HS-27A (cell line): ENCODE measurements at regions not wholly inside any gene's neighbourhood (a gene's known extent, or its start where the extent isn't known, plus 50 kb on each side); places are given as distances from the start of the nearest gene placed in this dataset.
"Not testable (repeated sequence)": the region's sequence is repeated elsewhere in the genome, so short reads cannot be mapped to it uniquely, and the experiment has no call there.

Experiments
- DNase-seq: peaks from one replicate; pipeline ENCODE4 v3.0.0-alpha.2; 2012; ENCODE audit warnings: low read depth, missing footprints

GRCh38 chr11:81192516-81192915, 1541.1 kb downstream of the FAM181B start:
- no peak for DNase-seq

GRCh38 chr11:81190546-81190945, 1543.1 kb downstream of the FAM181B start:
- no peak for DNase-seq

- DNase-seq = not testable (repeated sequence)
These were observed 1546.6 kb downstream of the FAM181B start for GRCh38 chr11:81187033-81187432.

GRCh38 chr11:81174646-81175330, 1558.9 kb downstream of the FAM181B start:
- no peak for DNase-seq

- DNase-seq = no peak
These were observed 1568.5 kb downstream of the FAM181B start for GRCh38 chr11:81165164-81165563.

- DNase-seq = no peak
These were observed 1573.8 kb downstream of the FAM181B start for GRCh38 chr11:81159900-81160299.

GRCh38 chr11:81135570-81135969, 1598.1 kb downstream of the FAM181B start:
- no peak for DNase-seq

- no peak for DNase-seq
These were observed 1604.0 kb downstream of the FAM181B start for GRCh38 chr11:81129618-81130017.

GRCh38 chr11:81112718-81113117, 1620.9 kb downstream of the FAM181B start:
- no peak for DNase-seq

GRCh38 chr11:81104051-81104450, 1629.6 kb downstream of the FAM181B start:
- no peak for DNase-seq

- no peak for DNase-seq
These were observed 1635.2 kb downstream of the FAM181B start for GRCh38 chr11:81098471-81098870.

GRCh38 chr11:81092522-81092921, 1641.1 kb downstream of the FAM181B start:
- DNase-seq = no peak

GRCh38 chr11:81089242-81089641, 1644.4 kb downstream of the FAM181B start:
- no peak for DNase-seq

- no peak for DNase-seq
These were observed 1639.6 kb upstream of the TENM4 start for GRCh38 chr11:81080476-81080875.

GRCh38 chr11:81072273-81072672, 1631.4 kb upstream of the TENM4 start:
- no peak for DNase-seq

- no peak for DNase-seq
These were observed 1630.8 kb upstream of the TENM4 start for GRCh38 chr11:81071606-81072005.

- no peak for DNase-seq
These were observed 1630.1 kb upstream of the TENM4 start for GRCh38 chr11:81070948-81071347.

GRCh38 chr11:81059356-81059755, 1618.5 kb upstream of the TENM4 start:
- no peak for DNase-seq

GRCh38 chr11:81052344-81053158, 1611.7 kb upstream of the TENM4 start:
- no peak for DNase-seq

GRCh38 chr11:81039916-81040524, 1599.2 kb upstream of the TENM4 start:
- no peak for DNase-seq

GRCh38 chr11:81036168-81036870, 1595.5 kb upstream of the TENM4 start:
- DNase-seq = no peak

- DNase-seq = no peak
These were observed 1593.1 kb upstream of the TENM4 start for GRCh38 chr11:81033779-81034540.
